DND-41 (cell line): ENCODE measurements at regions not wholly inside any gene's neighbourhood (a gene's known extent, or its start where the extent isn't known, plus 50 kb on each side); places are given as distances from the start of the nearest gene placed in this dataset.

Experiments used
- EZH2 ChIP-seq: IDR thresholded peaks from 3 replicates; pipeline ENCODE4 v1.6.1; 2012; ENCODE audit warnings: borderline replicate concordance, low read depth, mild to moderate bottlenecking, moderate library complexity, low read length, inconsistent platforms; ENCODE audit not compliant: severe bottlenecking
- TF ChIP-seq, protein P1 (sequence below): IDR thresholded peaks from 2 replicates; pipeline ENCODE4 v1.5.1; 2012; ENCODE audit warnings: borderline replicate concordance, low read length, moderate library complexity, mild to moderate bottlenecking; ENCODE audit not compliant: poor library complexity, severe bottlenecking; ENCODE audit errors: extremely low read depth

DNA sequence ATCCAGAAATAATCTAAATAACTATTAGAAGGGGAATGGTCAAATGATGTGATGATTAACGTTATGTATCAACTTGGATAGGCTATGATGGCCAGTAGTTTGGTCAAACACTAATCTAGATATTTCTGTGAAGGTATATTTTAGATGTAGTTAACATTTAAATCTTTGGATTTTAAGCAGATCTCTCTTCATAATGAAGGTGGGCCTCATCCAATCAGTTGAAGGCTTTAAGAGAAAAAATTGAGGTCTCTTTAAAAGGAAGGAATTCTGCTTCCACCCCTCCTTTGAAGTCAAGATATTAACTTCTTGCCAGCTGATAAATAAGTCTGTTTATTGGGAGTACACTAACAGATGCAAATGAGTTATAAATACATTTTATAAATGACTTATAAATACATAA lies 760.0 kb upstream of the SLC35B3 start:
- TF ChIP-seq, protein P1, sequence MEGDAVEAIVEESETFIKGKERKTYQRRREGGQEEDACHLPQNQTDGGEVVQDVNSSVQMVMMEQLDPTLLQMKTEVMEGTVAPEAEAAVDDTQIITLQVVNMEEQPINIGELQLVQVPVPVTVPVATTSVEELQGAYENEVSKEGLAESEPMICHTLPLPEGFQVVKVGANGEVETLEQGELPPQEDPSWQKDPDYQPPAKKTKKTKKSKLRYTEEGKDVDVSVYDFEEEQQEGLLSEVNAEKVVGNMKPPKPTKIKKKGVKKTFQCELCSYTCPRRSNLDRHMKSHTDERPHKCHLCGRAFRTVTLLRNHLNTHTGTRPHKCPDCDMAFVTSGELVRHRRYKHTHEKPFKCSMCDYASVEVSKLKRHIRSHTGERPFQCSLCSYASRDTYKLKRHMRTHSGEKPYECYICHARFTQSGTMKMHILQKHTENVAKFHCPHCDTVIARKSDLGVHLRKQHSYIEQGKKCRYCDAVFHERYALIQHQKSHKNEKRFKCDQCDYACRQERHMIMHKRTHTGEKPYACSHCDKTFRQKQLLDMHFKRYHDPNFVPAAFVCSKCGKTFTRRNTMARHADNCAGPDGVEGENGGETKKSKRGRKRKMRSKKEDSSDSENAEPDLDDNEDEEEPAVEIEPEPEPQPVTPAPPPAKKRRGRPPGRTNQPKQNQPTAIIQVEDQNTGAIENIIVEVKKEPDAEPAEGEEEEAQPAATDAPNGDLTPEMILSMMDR, result no peak
- TF ChIP-seq EZH2, result no peak
